Kidney epithelial cell (primary cell): ENCODE measurements at regions not wholly inside any gene's neighbourhood (a gene's known extent, or its start where the extent isn't known, plus 50 kb on each side); places are given as distances from the start of the nearest gene placed in this dataset.
"Not testable (repeated sequence)": the region's sequence is repeated elsewhere in the genome, so short reads cannot be mapped to it uniquely, and the experiment has no call there.

Source experiments
- DNase-seq: peaks from one replicate; pipeline ENCODE4 v3.0.0-alpha.2; 2010; ENCODE audit warnings: low read depth
- H3K27me3 ChIP-seq: 2 replicates; pipeline ENCODE4 v1.6.0; 2011; ENCODE audit warnings: low read length; ENCODE audit not compliant: control insufficient read depth, insufficient read depth
- H3K36me3 ChIP-seq: 2 replicates; pipeline ENCODE4 v1.5.1; 2011; ENCODE audit warnings: low read length; ENCODE audit not compliant: control insufficient read depth, insufficient read depth
- H3K4me3 ChIP-seq: 2 replicates; pipeline ENCODE4 v1.5.1; 2011; ENCODE audit warnings: low read depth, mild to moderate bottlenecking, control low read depth, low read length
- TF ChIP-seq, protein P1 (sequence below): IDR thresholded peaks from 2 replicates; pipeline ENCODE4 v1.5.1; 2011; ENCODE audit warnings: mild to moderate bottlenecking, moderate library complexity, low read length, control low read depth, inconsistent platforms; ENCODE audit not compliant: insufficient read depth, poor library complexity, severe bottlenecking

DNA sequence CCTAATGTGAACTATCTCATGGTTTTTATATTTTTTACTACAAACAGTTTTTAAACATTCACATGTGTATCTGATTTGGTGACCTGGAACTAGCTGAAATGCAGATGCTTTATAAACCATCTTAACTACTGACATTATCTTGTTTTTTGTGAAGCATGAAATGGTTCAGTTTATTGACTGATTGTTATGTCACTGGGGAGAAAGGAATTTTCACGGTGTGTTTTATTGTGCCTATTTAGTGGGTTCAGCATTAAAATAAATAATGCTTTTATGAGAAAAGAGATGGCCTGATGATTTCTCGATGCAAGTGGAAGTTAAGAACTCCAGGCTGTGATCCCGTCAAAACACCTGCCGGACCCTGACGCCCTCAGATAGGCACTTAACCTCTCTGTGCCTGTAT, 79.9 kb upstream of the KIF26B start:
- no peaks in the 10 kb centered on the region for H3K36me3 ChIP-seq
- DNase-seq, result no peak
- TF ChIP-seq, protein P1, sequence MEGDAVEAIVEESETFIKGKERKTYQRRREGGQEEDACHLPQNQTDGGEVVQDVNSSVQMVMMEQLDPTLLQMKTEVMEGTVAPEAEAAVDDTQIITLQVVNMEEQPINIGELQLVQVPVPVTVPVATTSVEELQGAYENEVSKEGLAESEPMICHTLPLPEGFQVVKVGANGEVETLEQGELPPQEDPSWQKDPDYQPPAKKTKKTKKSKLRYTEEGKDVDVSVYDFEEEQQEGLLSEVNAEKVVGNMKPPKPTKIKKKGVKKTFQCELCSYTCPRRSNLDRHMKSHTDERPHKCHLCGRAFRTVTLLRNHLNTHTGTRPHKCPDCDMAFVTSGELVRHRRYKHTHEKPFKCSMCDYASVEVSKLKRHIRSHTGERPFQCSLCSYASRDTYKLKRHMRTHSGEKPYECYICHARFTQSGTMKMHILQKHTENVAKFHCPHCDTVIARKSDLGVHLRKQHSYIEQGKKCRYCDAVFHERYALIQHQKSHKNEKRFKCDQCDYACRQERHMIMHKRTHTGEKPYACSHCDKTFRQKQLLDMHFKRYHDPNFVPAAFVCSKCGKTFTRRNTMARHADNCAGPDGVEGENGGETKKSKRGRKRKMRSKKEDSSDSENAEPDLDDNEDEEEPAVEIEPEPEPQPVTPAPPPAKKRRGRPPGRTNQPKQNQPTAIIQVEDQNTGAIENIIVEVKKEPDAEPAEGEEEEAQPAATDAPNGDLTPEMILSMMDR, result no peak
- H3K27me3 ChIP-seq, result no peaks in the 10 kb centered on the region
- H3K4me3 ChIP-seq, result no peak overlapping the region

DNA sequence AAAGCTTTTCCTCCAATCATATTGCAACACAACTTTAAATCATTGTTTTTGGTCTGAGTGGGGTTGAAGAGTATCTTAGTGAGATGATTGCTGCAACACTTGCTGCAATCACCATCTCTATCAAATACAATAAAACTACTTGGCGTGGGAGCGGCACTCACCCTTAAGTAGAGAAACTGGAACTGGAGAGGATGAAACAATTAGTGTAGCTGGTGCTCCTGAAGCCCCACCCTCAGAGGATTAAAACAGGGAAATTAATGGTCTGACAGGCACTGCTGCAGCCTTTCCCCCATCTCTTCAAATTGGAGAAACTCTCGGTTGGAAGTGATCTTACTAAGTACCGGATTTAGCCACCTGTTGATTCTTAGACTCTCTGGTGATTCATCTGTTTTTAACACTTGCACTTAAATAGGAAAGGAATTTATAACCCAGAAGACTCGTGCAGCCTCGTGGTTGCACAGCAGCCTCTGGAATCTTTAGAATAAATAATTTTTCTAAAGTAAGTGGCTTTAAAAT, 80.5 kb upstream of the KIF26B start:
- no peak for DNase-seq

DNA sequence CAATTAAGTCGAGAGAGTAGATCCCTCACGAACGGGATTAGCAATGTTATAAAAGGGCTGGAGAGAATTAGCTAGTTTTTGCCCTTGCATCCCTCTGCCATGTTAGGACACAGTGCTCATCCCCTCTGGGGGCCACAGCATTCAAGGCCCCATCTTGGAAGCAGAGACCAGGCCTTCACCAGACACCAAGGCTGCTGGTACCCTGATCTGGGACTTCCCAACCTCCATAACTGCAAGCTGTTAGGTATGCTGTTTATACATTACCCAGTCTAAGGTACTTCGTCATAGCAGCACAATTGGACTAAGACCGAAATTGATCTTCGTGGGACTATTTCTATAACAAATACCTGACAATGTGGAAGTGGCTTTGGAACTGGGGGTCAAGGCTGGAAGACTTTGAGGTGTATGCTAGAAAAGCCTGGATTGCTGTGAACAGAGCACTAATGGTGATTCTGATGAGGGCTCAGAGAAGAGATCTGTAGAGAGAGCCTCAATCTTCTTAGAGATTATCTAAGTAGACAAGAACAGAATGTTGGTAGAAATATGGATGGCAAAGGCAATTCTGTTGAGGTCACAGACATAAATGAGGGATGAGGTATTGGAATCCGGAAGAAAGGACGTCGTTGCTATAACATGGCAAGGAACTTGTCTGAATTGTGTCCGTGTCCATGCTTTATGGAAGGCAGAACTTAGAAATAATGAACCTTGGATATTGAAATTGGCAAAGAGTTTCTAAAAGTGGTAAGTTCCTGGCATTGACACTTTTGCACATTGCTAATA, 83.8 kb upstream of the KIF26B start:
- H3K36me3 ChIP-seq, result no peaks in the 10 kb centered on the region
- H3K27me3 ChIP-seq, result no peaks in the 10 kb centered on the region
- TF ChIP-seq, protein P1, result no peak
- no peak overlapping the region for H3K4me3 ChIP-seq
- DNase-seq, result no peak

More for the DNA sequence above, 80.5 kb upstream of the KIF26B start:
- Histone ChIP-seq H3K27me3 (no peaks in the 10 kb centered on the region), H3K36me3 (no peaks in the 10 kb centered on the region), H3K4me3 (no peak overlapping the region)
- TF ChIP-seq, protein P1, result no peak

GRCh38 chr1:245067257-245067656, 87.5 kb upstream of the KIF26B start:
- TF ChIP-seq, protein P1, result no peak
- no peak for DNase-seq
- no peak overlapping the region for H3K4me3 ChIP-seq
- H3K36me3 ChIP-seq, result no peaks in the 10 kb centered on the region
- H3K27me3 ChIP-seq, result no peaks in the 10 kb centered on the region

GRCh38 chr1:245062741-245063305, 92.0 kb upstream of the KIF26B start:
- TF ChIP-seq, protein P1, result no peak

DNA sequence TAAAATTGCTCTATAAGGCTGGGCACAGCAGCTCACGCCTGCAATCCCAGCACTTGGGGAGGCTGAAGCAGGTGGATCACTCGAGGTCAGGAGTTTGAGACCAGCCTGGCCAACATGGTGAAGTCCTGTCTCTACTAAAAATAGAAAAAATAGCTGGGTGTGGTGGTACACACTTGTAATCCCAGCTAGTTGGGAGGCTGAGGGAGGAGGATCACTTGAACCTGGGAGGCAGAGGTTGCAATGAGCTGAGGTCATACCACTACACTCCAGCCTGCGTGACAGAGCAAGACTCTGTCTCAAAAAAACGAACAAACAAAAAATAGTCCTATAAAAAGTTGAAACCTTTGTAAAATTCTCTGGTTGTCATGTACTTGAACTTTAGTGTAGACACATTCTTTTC, 93.0 kb upstream of the KIF26B start:
- H3K36me3 ChIP-seq, H3K27me3 ChIP-seq, H3K4me3 ChIP-seq, DNase-seq: not testable (repeated sequence)

More at GRCh38 chr1:245062741-245063305, 92.0 kb upstream of the KIF26B start:
- Histone ChIP-seq H3K4me3 (no peak overlapping the region), H3K36me3 (no peaks in the 10 kb centered on the region), H3K27me3 (no peaks in the 10 kb centered on the region)
- DNase-seq, result no peak
